ENCODE measurements at regions not wholly inside any gene's neighbourhood (a gene's known extent, or its start where the extent isn't known, plus 50 kb on each side); places are given as distances from the start of the nearest gene placed in this dataset.

- TF ChIP-seq CTCF (IDR thresholded peaks at IDR 0.05) (no peak), POLR2A (IDR thresholded peaks at IDR 0.05) (no peak)
These were observed 420.5 kb upstream of the CD180 start for GRCh38 chr5:67617051-67617450.

Data from uterus (tissue), 2 donors.